WTC11 (cell line): ENCODE measurements at regions not wholly inside any gene's neighbourhood (a gene's known extent, or its start where the extent isn't known, plus 50 kb on each side); places are given as distances from the start of the nearest gene placed in this dataset.

Experiments used
- CBFB ChIP-seq: sonication (generic); formaldehyde crosslinking; IDR thresholded peaks from 2 replicates; pipeline ENCODE4 v1.8.1; 2022; ENCODE audit warnings: mild to moderate bottlenecking, low read depth, missing genetic modification reagents
- NFYB ChIP-seq: sonication (generic); formaldehyde crosslinking; conservative IDR thresholded peaks from 2 replicates; pipeline ENCODE4 v1.8.0; 2022; ENCODE audit warnings: low read depth, missing genetic modification reagents
- ZBTB21 ChIP-seq: sonication (generic); formaldehyde crosslinking; IDR thresholded peaks from 2 replicates; pipeline ENCODE4 v1.8.1; 2023; ENCODE audit warnings: mild to moderate bottlenecking, missing genetic modification reagents, borderline replicate concordance
- ZNF263 ChIP-seq: sonication (generic); formaldehyde crosslinking; IDR thresholded peaks from 2 replicates; pipeline ENCODE4 v1.8.1; 2022; ENCODE audit warnings: low read depth, mild to moderate bottlenecking, moderate library complexity, missing genetic modification reagents
- ZNF512 ChIP-seq: sonication (generic); formaldehyde crosslinking; IDR thresholded peaks from 2 replicates; pipeline ENCODE4 v1.8.1; 2022; ENCODE audit warnings: missing genetic modification reagents, borderline replicate concordance
- TF ChIP-seq, protein P1 (sequence below): fragments of 200-600 bp; IDR thresholded peaks from 2 replicates; pipeline ENCODE4 v1.8.0; 2022; ENCODE audit warnings: antibody characterized with exemption
- TF ChIP-seq, protein P2 (sequence below): sonication (generic); formaldehyde crosslinking; IDR thresholded peaks from 2 replicates; pipeline ENCODE4 v1.8.0; 2022; ENCODE audit warnings: mild to moderate bottlenecking, missing genetic modification reagents

GRCh38 chr2:196233021-196233804 lies 61.8 kb upstream of the STK17B start:
- TF ChIP-seq, protein P1, sequence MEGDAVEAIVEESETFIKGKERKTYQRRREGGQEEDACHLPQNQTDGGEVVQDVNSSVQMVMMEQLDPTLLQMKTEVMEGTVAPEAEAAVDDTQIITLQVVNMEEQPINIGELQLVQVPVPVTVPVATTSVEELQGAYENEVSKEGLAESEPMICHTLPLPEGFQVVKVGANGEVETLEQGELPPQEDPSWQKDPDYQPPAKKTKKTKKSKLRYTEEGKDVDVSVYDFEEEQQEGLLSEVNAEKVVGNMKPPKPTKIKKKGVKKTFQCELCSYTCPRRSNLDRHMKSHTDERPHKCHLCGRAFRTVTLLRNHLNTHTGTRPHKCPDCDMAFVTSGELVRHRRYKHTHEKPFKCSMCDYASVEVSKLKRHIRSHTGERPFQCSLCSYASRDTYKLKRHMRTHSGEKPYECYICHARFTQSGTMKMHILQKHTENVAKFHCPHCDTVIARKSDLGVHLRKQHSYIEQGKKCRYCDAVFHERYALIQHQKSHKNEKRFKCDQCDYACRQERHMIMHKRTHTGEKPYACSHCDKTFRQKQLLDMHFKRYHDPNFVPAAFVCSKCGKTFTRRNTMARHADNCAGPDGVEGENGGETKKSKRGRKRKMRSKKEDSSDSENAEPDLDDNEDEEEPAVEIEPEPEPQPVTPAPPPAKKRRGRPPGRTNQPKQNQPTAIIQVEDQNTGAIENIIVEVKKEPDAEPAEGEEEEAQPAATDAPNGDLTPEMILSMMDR, result no peak
- TF ChIP-seq ZNF263 (CRISPR knock-in tag) (no peak), NFYB (CRISPR knock-in tag) (no peak), CBFB (no peak), ZNF512 (CRISPR knock-in tag) (no peak), ZBTB21 (no peak)
- TF ChIP-seq, protein P2, sequence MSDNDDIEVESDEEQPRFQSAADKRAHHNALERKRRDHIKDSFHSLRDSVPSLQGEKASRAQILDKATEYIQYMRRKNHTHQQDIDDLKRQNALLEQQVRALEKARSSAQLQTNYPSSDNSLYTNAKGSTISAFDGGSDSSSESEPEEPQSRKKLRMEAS (CRISPR knock-in tag), result no peak
